ENCODE measurements at regions not wholly inside any gene's neighbourhood (a gene's known extent, or its start where the extent isn't known, plus 50 kb on each side); places are given as distances from the start of the nearest gene placed in this dataset.

DNA sequence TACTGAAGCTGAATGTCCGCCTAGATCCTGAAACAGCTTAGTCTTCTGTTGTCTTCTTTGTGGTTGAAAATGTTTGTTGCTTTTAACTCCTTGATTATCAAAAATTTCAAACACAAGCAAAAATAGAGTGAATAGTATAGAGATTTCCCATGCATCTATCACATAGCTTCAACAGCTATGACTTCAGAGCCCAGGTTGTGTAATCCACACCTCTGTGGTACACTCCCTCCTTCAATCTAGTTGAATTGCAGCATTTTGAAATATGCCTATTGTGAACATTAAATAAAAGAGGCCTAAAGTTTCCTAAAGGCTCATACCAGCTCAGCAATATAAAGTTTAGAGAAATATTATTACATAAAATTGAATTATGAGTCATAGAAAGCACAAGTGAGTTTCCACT lies 204.7 kb upstream of the HDAC9 start:
- TF ChIP-seq, protein P1, sequence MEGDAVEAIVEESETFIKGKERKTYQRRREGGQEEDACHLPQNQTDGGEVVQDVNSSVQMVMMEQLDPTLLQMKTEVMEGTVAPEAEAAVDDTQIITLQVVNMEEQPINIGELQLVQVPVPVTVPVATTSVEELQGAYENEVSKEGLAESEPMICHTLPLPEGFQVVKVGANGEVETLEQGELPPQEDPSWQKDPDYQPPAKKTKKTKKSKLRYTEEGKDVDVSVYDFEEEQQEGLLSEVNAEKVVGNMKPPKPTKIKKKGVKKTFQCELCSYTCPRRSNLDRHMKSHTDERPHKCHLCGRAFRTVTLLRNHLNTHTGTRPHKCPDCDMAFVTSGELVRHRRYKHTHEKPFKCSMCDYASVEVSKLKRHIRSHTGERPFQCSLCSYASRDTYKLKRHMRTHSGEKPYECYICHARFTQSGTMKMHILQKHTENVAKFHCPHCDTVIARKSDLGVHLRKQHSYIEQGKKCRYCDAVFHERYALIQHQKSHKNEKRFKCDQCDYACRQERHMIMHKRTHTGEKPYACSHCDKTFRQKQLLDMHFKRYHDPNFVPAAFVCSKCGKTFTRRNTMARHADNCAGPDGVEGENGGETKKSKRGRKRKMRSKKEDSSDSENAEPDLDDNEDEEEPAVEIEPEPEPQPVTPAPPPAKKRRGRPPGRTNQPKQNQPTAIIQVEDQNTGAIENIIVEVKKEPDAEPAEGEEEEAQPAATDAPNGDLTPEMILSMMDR (IDR thresholded peaks at IDR 0.05): no peak
- TF ChIP-seq POLR2A (IDR thresholded peaks at IDR 0.05): no peak
